H1 (cell line): ENCODE measurements at regions not wholly inside any gene's neighbourhood (a gene's known extent, or its start where the extent isn't known, plus 50 kb on each side); places are given as distances from the start of the nearest gene placed in this dataset.

Experiments
- CTCF ChIA-PET: fragments of 300-600 bp; sonication (Branson Sonifier 250); formaldehyde crosslinking; loops from one replicate; lab custom pipeline; 2021; ENCODE audit not compliant: partially characterized antibody; lab: Charles Lee
- POLR2A ChIA-PET: fragments of 300-600 bp; sonication (Branson Sonifier 250); formaldehyde crosslinking; loops from one replicate; lab custom pipeline; 2021; ENCODE audit warnings: inconsistent platforms; ENCODE audit not compliant: partially characterized antibody; lab: Charles Lee
- DNase-seq, 2 experiments: peaks; one replicate each; pipeline versions ENCODE4 v3.0.0 to v3.0.0-alpha.2; 2010 to 2022; ENCODE audit warnings: low spot score in 2 of 2, low read depth in 1 of 2, mixed read lengths in 1 of 2
- FAIRE-seq: peaks from 2 replicates; lab custom pipeline; 2011; peaks lifted over from hg19 to GRCh38; lab: Jason Lieb, UNC
- H2AFZ ChIP-seq: 2 replicates; pipeline ENCODE4 v1.8.1; 2012; ENCODE audit warnings: low read length, inconsistent platforms
- H2AK5ac ChIP-seq: 2 replicates; pipeline ENCODE4 v1.6.1; 2013; ENCODE audit warnings: low read depth, low read length
- H2BK120ac ChIP-seq: replicated peaks from 2 replicates; pipeline ENCODE3; 2013; ENCODE audit warnings: low read depth, low read length, inconsistent platforms
- H2BK12ac ChIP-seq: 2 replicates; pipeline ENCODE4 v1.6.1; 2013; ENCODE audit warnings: low read depth, low read length
- H2BK15ac ChIP-seq: 2 replicates; pipeline ENCODE4 v1.6.1; 2013; ENCODE audit warnings: low read length
- H2BK20ac ChIP-seq: 2 replicates; pipeline ENCODE4 v1.6.1; 2013; ENCODE audit warnings: low read length
- H2BK5ac ChIP-seq: 2 replicates; pipeline ENCODE4 v1.6.1; 2013; ENCODE audit warnings: low read depth, low read length
- H3K14ac ChIP-seq: 2 replicates; pipeline ENCODE4 v1.6.1; 2013; ENCODE audit warnings: inconsistent platforms; ENCODE audit not compliant: insufficient read length
- H3K18ac ChIP-seq: 2 replicates; pipeline ENCODE4 v1.6.1; 2013; ENCODE audit warnings: low read length; ENCODE audit errors: extremely low read depth
- H3K23ac ChIP-seq: 2 replicates; pipeline ENCODE4 v1.6.1; 2013; ENCODE audit warnings: inconsistent platforms; ENCODE audit not compliant: insufficient read length
- H3K23me2 ChIP-seq: 2 replicates; pipeline ENCODE4 v1.6.1; 2013; ENCODE audit warnings: low read depth, low read length
- H3K27ac ChIP-seq: 2 replicates; pipeline ENCODE4 v1.6.1; 2011; ENCODE audit warnings: low read depth, low read length, inconsistent platforms
- H3K27me3 ChIP-seq, 4 experiments: replicated peaks in 1 of 4; 1 replicate in 1 of 4; 2 replicates in 3 of 4; pipeline versions ENCODE4 v1.6.1 to v1.8.1; 2011 to 2013; ENCODE audit warnings: low read length in 3 of 4, mild to moderate bottlenecking in 3 of 4, inconsistent platforms in 2 of 4, mixed read lengths in 2 of 4, moderate library complexity in 1 of 4; ENCODE audit not compliant: control insufficient read depth in 3 of 4, insufficient read depth in 3 of 4; ENCODE audit errors: extremely low read depth in 1 of 4
- H3K36me3 ChIP-seq, 4 experiments: 2 replicates each; pipeline versions ENCODE4 v1.6.1 to v1.8.1; 2011 to 2013; ENCODE audit warnings: mild to moderate bottlenecking in 4 of 4, low read length in 3 of 4, moderate library complexity in 2 of 4, control low read depth in 1 of 4, inconsistent platforms in 1 of 4; ENCODE audit not compliant: insufficient read depth in 4 of 4, control insufficient read depth in 2 of 4
- H3K4ac ChIP-seq: replicated peaks from 2 replicates; pipeline ENCODE3; 2013; ENCODE audit warnings: low read length, low read depth, mixed read lengths, inconsistent platforms; ENCODE audit not compliant: insufficient read length
- H3K4me1 ChIP-seq, 4 experiments: replicated peaks in 1 of 4; 1 replicate in 1 of 4; 2 replicates in 3 of 4; pipeline versions ENCODE4 v1.6.1 to v1.8.1; 2011 to 2013; ENCODE audit warnings: low read length in 3 of 4, inconsistent platforms in 2 of 4, mixed read lengths in 1 of 4; ENCODE audit not compliant: insufficient read depth in 4 of 4, control insufficient read depth in 3 of 4
- H3K4me2 ChIP-seq, 2 experiments: 2 replicates each; pipeline versions ENCODE4 v1.6.1 to v1.8.1; 2011 to 2013; ENCODE audit warnings: low read depth in 2 of 2, low read length in 2 of 2, control low read depth in 1 of 2, inconsistent platforms in 1 of 2, mild to moderate bottlenecking in 1 of 2; ENCODE audit not compliant: insufficient read depth in 1 of 2
- H3K4me3 ChIP-seq, 4 experiments: fragments of 200-600, 300-600 bp in 1 of 4; sonication (generic), shearing (Covaris generic), sonication (Bioruptor Twin) in 1 of 4; 2 replicates each; pipeline versions ENCODE4 v1.5.1 to v1.8.1; 2011 to 2016; ENCODE audit warnings: low read length in 4 of 4, low read depth in 3 of 4, control low read depth in 2 of 4, inconsistent platforms in 2 of 4, mild to moderate bottlenecking in 2 of 4, mixed read lengths in 1 of 4, moderate library complexity in 1 of 4; ENCODE audit not compliant: insufficient read depth in 2 of 4; ENCODE audit errors: extremely low read depth in 1 of 4
- H3K56ac ChIP-seq: replicated peaks from 2 replicates; pipeline ENCODE3; 2013; ENCODE audit warnings: low read depth, mild to moderate bottlenecking, mixed read lengths, low read length, inconsistent platforms; ENCODE audit not compliant: insufficient read length
- H3K79me1 ChIP-seq: 2 replicates; pipeline ENCODE4 v1.6.1; 2013; ENCODE audit warnings: low read depth, low read length, control low read depth
- H3K79me2 ChIP-seq, 2 experiments: 2 replicates each; pipeline versions ENCODE4 v1.6.1 to v1.8.1; 2012 to 2013; ENCODE audit warnings: low read length in 2 of 2, mild to moderate bottlenecking in 2 of 2, inconsistent platforms in 1 of 2; ENCODE audit not compliant: insufficient read depth in 2 of 2, control insufficient read depth in 1 of 2
- H3K9ac ChIP-seq, 4 experiments: replicated peaks in 1 of 4; 1 replicate in 1 of 4; 2 replicates in 3 of 4; pipeline versions ENCODE4 v1.6.1 to v1.8.1; 2011 to 2013; ENCODE audit warnings: low read depth in 3 of 4, low read length in 3 of 4, control low read depth in 2 of 4, mild to moderate bottlenecking in 2 of 4, moderate library complexity in 2 of 4, inconsistent platforms in 1 of 4; ENCODE audit errors: extremely low read depth in 1 of 4
- H3K9me3 ChIP-seq, 2 experiments: 2 replicates each; pipeline versions ENCODE4 v1.6.1 to v1.8.1; 2012 to 2013; ENCODE audit warnings: mild to moderate bottlenecking in 2 of 2, moderate library complexity in 2 of 2, control low read depth in 1 of 2, inconsistent platforms in 1 of 2, low read depth in 1 of 2, low read length in 1 of 2, mixed read lengths in 1 of 2; ENCODE audit not compliant: insufficient read depth in 2 of 2
- H4K20me1 ChIP-seq, 2 experiments: replicated peaks in 1 of 2; 2 replicates each; pipeline versions ENCODE3 to v1.8.1; 2011 to 2013; ENCODE audit warnings: inconsistent platforms in 2 of 2, low read length in 2 of 2, mild to moderate bottlenecking in 1 of 2; ENCODE audit not compliant: insufficient read depth in 2 of 2, control insufficient read depth in 1 of 2
- H4K5ac ChIP-seq: 2 replicates; pipeline ENCODE4 v1.6.1; 2013; ENCODE audit warnings: low read length, low read depth, mixed read lengths, inconsistent platforms; ENCODE audit not compliant: insufficient read length
- H4K8ac ChIP-seq: 2 replicates; pipeline ENCODE4 v1.8.0; 2013; ENCODE audit warnings: mild to moderate bottlenecking, moderate library complexity, low read length, inconsistent platforms; ENCODE audit not compliant: insufficient read depth; ENCODE audit errors: extremely low read depth
- H4K91ac ChIP-seq: replicated peaks from 2 replicates; pipeline ENCODE3; 2013; ENCODE audit warnings: low read length, mixed read lengths, inconsistent platforms; ENCODE audit not compliant: insufficient read length
- ATF3 ChIP-seq: IDR thresholded peaks from 2 replicates; pipeline ENCODE4 v1.6.1; 2011; ENCODE audit warnings: low read depth, mild to moderate bottlenecking, low read length; ENCODE audit not compliant: insufficient read depth
- BACH1 ChIP-seq: IDR thresholded peaks from 2 replicates; pipeline ENCODE4 v1.6.1; 2012; ENCODE audit warnings: low read length, improper control_type of control experiment
- CEBPB ChIP-seq: IDR thresholded peaks from 2 replicates; pipeline ENCODE4 v1.6.1; 2012; ENCODE audit warnings: low read depth, low read length
- CTCF ChIP-seq, 3 experiments: IDR thresholded peaks; 1 replicate in 2 of 3; 2 replicates in 1 of 3; pipeline versions ENCODE4 v1.5.1 to v1.6.1; 2011; ENCODE audit warnings: low read length in 3 of 3, mild to moderate bottlenecking in 3 of 3, inconsistent platforms in 2 of 3, low read depth in 1 of 3, moderate library complexity in 1 of 3; ENCODE audit not compliant: insufficient read depth in 1 of 3; ENCODE audit errors: control extremely low read depth in 1 of 3
- GABPA ChIP-seq: IDR thresholded peaks from 2 replicates; pipeline ENCODE4 v1.6.1; 2011; ENCODE audit warnings: mild to moderate bottlenecking, low read length, moderate library complexity, borderline replicate concordance; ENCODE audit not compliant: insufficient read depth
- GTF2F1 ChIP-seq: IDR thresholded peaks from 2 replicates; pipeline ENCODE4 v1.6.1; 2012; ENCODE audit warnings: low read depth, low read length, improper control_type of control experiment, borderline replicate concordance
- MAFK ChIP-seq: IDR thresholded peaks from 2 replicates; pipeline ENCODE4 v1.6.1; 2012; ENCODE audit warnings: low read depth, mild to moderate bottlenecking, improper control_type of control experiment, low read length
- POLR2A ChIP-seq, 2 experiments: IDR thresholded peaks; 1 replicate in 1 of 2; 2 replicates in 1 of 2; pipeline ENCODE4 v1.6.1; 2011; ENCODE audit warnings: low read depth in 2 of 2, low read length in 2 of 2, mild to moderate bottlenecking in 2 of 2; ENCODE audit errors: control extremely low read depth in 1 of 2
- RNF2 ChIP-seq: fragments of 200-900, 300-1000 bp; sonication (generic); IDR thresholded peaks from 2 replicates; pipeline ENCODE4 v1.7.1; 2016; ENCODE audit warnings: borderline replicate concordance, low read depth, mild to moderate bottlenecking, antibody characterized with exemption, low read length; ENCODE audit not compliant: poor library complexity, severe bottlenecking; ENCODE audit errors: missing control alignments
- SIRT6 ChIP-seq: IDR thresholded peaks from one replicate; pipeline ENCODE4 v1.7.1; 2012; ENCODE audit warnings: low read length, inconsistent platforms
- TCF12 ChIP-seq: IDR thresholded peaks from 2 replicates; pipeline ENCODE4 v1.6.1; 2011; ENCODE audit warnings: low read depth, mild to moderate bottlenecking, low read length
- whole genome bisulfite sequencing, 2 experiments: shearing (Covaris generic) in 1 of 2; methylation state at CpG; one replicate each; pipeline versions ENCODE4 v1.1.6 to v1.1.7; 2013 to 2015; ENCODE audit warnings: low lambda C conversion rate in 2 of 2, mixed read lengths in 2 of 2, inconsistent platforms in 1 of 2, low coverage in 1 of 2, missing lambda C conversion rate in 1 of 2; ENCODE audit not compliant: insufficient replicate concordance in 2 of 2, insufficient coverage in 1 of 2, insufficient read length in 1 of 2; ENCODE audit errors: extremely low coverage in 1 of 2, missing lambda C conversion rate in 1 of 2; 5-methylcytosine and 5-hydroxymethylcytosine counted together
- TF ChIP-seq, protein P1 (sequence below): IDR thresholded peaks from 2 replicates; pipeline ENCODE4 v1.6.1; 2012; ENCODE audit warnings: inconsistent platforms

DNA sequence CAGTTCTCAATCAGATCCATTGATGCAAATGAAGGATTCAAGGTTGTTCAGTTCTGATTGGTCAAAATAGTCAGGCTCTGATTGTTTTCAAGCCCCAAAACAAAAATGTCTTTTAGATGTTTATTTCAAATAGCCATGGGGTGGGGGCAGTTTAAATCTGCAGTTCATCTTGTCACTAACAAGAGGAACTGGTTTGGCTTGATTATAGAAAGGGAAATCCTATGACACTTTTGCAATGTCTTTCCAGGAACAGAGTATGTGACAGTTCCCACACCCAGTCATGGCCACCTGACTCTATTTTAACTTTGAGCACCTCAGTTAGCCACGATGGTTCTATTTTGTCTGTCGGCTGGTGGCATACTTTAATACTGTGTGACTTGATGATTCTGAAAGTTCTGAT is 1544.1 kb downstream of the PLA2G4A start:
- no peak overlapping the region for H4K8ac ChIP-seq
- H4K20me1 ChIP-seq: no peaks in the 10 kb centered on the region
- no peak overlapping the region for H3K56ac ChIP-seq
- no peaks in the 10 kb centered on the region for H3K4me1 ChIP-seq
- H2BK120ac ChIP-seq: no peak overlapping the region
- no peaks in the 10 kb centered on the region for H3K79me2 ChIP-seq
- no peak overlapping the region for H3K14ac ChIP-seq
- no peak overlapping the region for H2BK5ac ChIP-seq
- no peak overlapping the region for H3K27ac ChIP-seq
- no peaks in the 10 kb centered on the region for H3K23me2 ChIP-seq
- no peak overlapping the region for H3K18ac ChIP-seq
- FAIRE-seq (no peak), DNase-seq (no peak)
- H2BK12ac ChIP-seq: no peak overlapping the region
- no peak overlapping the region for H2AFZ ChIP-seq
- H4K5ac ChIP-seq: no peak overlapping the region
- H3K9me3 ChIP-seq: no peaks in the 10 kb centered on the region
- ChIA-PET POLR2A (no interaction called here), CTCF (no interaction called here)
- no peak overlapping the region for H3K4ac ChIP-seq
- no peak overlapping the region for H3K9ac ChIP-seq
- no peaks in the 10 kb centered on the region for H3K27me3 ChIP-seq
- no peak overlapping the region for H2BK20ac ChIP-seq
- WGBS, 2 experiments: 80% methylated on average over 2 of the region's 2 CpGs; no CpG with 5 or more reads in 1 of the 2 experiments
- H3K4me3 ChIP-seq: no peak overlapping the region
- no peak overlapping the region for H2AK5ac ChIP-seq
- H4K91ac ChIP-seq: no peak overlapping the region
- H3K4me2 ChIP-seq: no peak overlapping the region
- no peaks in the 10 kb centered on the region for H3K36me3 ChIP-seq
- no peak overlapping the region for H3K23ac ChIP-seq
- H3K79me1 ChIP-seq: no peaks in the 10 kb centered on the region
- H2BK15ac ChIP-seq: no peak overlapping the region
- TF ChIP-seq TCF12: no peak
- no peak for TF ChIP-seq ATF3
- TF ChIP-seq CEBPB: no peak
- no peak for TF ChIP-seq MAFK
- TF ChIP-seq, protein P1, sequence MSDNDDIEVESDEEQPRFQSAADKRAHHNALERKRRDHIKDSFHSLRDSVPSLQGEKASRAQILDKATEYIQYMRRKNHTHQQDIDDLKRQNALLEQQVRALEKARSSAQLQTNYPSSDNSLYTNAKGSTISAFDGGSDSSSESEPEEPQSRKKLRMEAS: no peak
- TF ChIP-seq SIRT6: no peak
- no peak for TF ChIP-seq POLR2A (IDR thresholded peaks at IDR 0.05; ENCODE audit: control extremely low read depth in 1 of 2, low read depth in 2 of 2, low read length in 2 of 2)
- TF ChIP-seq GABPA: no peak
- TF ChIP-seq BACH1: no peak
- TF ChIP-seq RNF2: no peak
- TF ChIP-seq GTF2F1: no peak
- TF ChIP-seq CTCF (IDR thresholded peaks at IDR 0.05; ENCODE audit: control extremely low read depth in 1 of 3, insufficient read depth in 1 of 3, low read depth in 1 of 3, low read length in 3 of 3): no peak
